IgD-negative memory B cell (primary cell): ENCODE measurements at regions not wholly inside any gene's neighbourhood (a gene's known extent, or its start where the extent isn't known, plus 50 kb on each side); places are given as distances from the start of the nearest gene placed in this dataset.
"Not testable (repeated sequence)": the region's sequence is repeated elsewhere in the genome, so short reads cannot be mapped to it uniquely, and the experiment has no call there.

Experiments
- H3K27ac Mint-ChIP-seq, 3 donors: one replicate each; pipeline ENCODE4 v1.8.0; 2020 to 2022; ENCODE audit warnings: mild to moderate bottlenecking in 3 of 3, mixed read lengths in 3 of 3, moderate library complexity in 1 of 3
- H3K27me3 Mint-ChIP-seq: one replicate; pipeline ENCODE4 v1.8.0; 2021; ENCODE audit warnings: mixed read lengths
- H3K36me3 Mint-ChIP-seq: one replicate; pipeline ENCODE4 v1.8.0; 2020; ENCODE audit warnings: mild to moderate bottlenecking, mixed read lengths
- H3K4me1 Mint-ChIP-seq, 3 donors: one replicate each; pipeline ENCODE4 v1.8.0; 2020 to 2022; ENCODE audit warnings: mixed read lengths in 3 of 3, mild to moderate bottlenecking in 1 of 3
- H3K4me3 Mint-ChIP-seq, 4 donors: one replicate each; pipeline ENCODE4 v1.8.0; 2020 to 2022; ENCODE audit warnings: mild to moderate bottlenecking in 4 of 4, mixed read lengths in 4 of 4, moderate library complexity in 3 of 4
- H3K9me3 Mint-ChIP-seq, 3 donors: one replicate each; pipeline ENCODE4 v1.8.0; 2020 to 2021; ENCODE audit warnings: mixed read lengths in 3 of 3, mild to moderate bottlenecking in 1 of 3

DNA sequence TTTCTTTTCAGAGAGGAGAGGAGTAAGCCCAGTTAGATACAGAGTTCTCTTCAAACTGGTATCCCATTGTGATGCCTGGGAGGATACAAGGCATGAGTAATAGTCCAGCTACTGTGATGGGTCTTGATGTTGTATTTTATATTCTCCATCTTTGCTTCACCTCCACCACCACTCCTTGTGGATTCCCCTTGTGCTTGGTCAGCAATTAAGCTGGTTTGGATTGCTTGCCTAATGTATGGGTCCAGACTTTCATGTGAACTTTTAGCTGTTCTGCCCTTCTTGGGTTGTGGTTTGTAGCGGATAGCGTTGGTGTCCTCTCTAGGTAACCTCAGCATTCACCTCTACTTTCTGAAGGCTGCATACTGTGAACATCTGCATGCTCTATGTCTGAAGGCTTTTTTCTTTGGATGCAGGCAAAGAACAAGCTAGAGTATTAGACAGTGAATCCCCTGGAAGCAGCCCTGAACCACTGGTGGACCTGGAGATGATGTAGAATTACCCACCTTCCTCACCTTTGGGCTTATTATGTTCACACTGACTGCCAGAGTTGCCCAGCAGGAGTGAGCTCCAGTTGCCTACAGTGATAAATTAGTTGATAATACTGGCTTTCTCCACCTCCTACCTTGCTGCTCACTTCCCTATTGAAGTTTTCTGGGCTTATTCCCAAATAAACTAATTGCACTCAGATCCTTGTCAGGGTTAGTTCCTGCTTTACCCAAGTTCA, 126.5 kb upstream of the MTPN start:
- H3K27me3 Mint-ChIP-seq: no peaks in the 10 kb centered on the region
- peaks cover 0 to 1% (median 0%) of the 10 kb centered on the region in 3 donors for H3K4me1 Mint-ChIP-seq
- H3K4me3 Mint-ChIP-seq: no peak overlapping the region
- peaks cover 5% of the 10 kb centered on the region for H3K36me3 Mint-ChIP-seq
- H3K9me3 Mint-ChIP-seq: peaks cover 7 to 10% (median 7%) of the 10 kb centered on the region in 3 donors
- no peak overlapping the region for H3K27ac Mint-ChIP-seq

DNA sequence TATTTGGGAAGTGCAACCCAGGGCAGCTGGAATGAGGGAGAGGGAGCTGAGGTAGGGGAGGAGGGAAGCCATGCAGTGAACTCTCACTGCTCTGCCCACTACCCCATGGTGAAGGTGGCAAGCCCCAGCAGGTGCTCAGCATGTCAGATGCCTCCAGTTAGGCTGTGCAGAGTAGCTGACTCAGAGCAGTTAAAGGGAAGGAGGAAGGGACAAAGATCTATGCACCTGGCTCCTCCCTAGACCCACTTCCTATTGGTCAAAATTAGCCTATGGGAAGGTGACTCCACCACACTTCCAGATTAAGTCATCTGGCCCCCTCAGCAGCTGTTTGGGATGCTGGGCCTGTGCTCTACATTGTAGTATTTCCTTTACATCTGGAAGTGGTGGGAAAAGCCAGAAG, 125.7 kb upstream of the MTPN start:
- peaks cover 1 to 7% (median 5%) of the 10 kb centered on the region in 3 donors for H3K9me3 Mint-ChIP-seq
- no peaks in the 10 kb centered on the region for H3K27me3 Mint-ChIP-seq
- H3K36me3 Mint-ChIP-seq: peaks cover 5% of the 10 kb centered on the region
- H3K27ac Mint-ChIP-seq: no peak overlapping the region
- no peak overlapping the region for H3K4me3 Mint-ChIP-seq
- peaks cover 0 to 1% (median 0%) of the 10 kb centered on the region in 3 donors for H3K4me1 Mint-ChIP-seq

DNA sequence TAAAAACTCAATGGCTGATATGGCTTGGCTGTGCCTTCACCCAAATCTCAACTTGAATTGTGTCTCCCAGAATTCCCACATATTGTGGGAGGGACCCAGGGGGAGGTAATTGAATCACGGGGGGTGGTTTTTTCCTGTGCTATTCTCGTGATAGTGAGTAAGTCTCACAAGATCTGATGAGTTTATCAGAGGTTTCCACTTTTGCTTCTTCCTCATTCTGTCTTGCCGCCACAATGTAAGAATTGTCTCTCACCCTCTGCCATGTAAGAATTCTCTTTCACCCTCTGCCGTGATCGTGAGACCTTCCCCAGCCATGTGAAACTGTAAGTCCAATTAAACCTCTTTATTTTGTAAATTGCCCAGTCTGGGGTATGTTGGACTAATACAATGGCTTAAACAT, 115.6 kb upstream of the MTPN start:
- not testable (repeated sequence) for H3K27me3 Mint-ChIP-seq, H3K4me1 Mint-ChIP-seq, H3K36me3 Mint-ChIP-seq, H3K4me3 Mint-ChIP-seq, H3K27ac Mint-ChIP-seq
- H3K9me3 Mint-ChIP-seq: peaks cover 4 to 10% (median 9%) of the 10 kb centered on the region in 3 donors

DNA sequence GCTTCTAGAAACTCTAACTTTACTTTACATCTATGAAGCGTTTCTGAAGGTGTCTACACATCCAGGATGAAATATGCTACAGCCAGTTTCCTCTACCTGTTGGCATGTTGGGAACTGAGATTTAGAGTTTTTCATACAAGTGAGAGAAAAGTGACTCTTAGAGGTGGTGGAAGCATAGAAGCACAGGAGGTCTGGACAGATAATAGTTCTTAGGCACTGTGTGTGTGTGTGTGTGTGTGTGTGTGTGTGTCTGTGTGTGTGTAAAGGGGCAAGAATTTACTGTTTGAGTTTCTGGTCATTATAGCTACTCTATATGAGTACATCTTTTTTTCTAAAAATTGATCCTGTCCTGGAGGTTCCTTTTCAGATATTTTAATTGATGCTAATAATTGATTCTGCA, 110.7 kb upstream of the MTPN start:
- Mint-ChIP-seq H3K4me1 (peaks cover 0 to 6% (median 0%) of the 10 kb centered on the region in 3 donors), H3K27ac (no peak overlapping the region)

GRCh38 chr7:136086712-136087111, 109.6 kb upstream of the MTPN start:
- Mint-ChIP-seq H3K9me3 (no peaks in the 10 kb centered on the region), H3K4me3 (peak overlapping the region; percentile 25 to 79 (median 70)), H3K27me3 (peaks cover 2% of the 10 kb centered on the region), H3K4me1 (peaks cover 0 to 6% (median 0%) of the 10 kb centered on the region in 3 donors), H3K36me3 (peaks cover 2% of the 10 kb centered on the region), H3K27ac (peak overlapping the region in 2 of 3 donors; percentile 67 to 88)

More for the DNA sequence above, 110.7 kb upstream of the MTPN start:
- Mint-ChIP-seq H3K4me3 (no peak overlapping the region), H3K36me3 (peaks cover 2% of the 10 kb centered on the region), H3K9me3 (peaks cover 0 to 6% (median 2%) of the 10 kb centered on the region in 3 donors), H3K27me3 (peaks cover 2% of the 10 kb centered on the region)

GRCh38 chr7:136079934-136080333, 102.8 kb upstream of the MTPN start:
- H3K27me3 Mint-ChIP-seq: no peaks in the 10 kb centered on the region
- H3K4me3 Mint-ChIP-seq: no peak overlapping the region
- H3K9me3 Mint-ChIP-seq: no peaks in the 10 kb centered on the region
- no peaks in the 10 kb centered on the region for H3K36me3 Mint-ChIP-seq
- no peak overlapping the region for H3K27ac Mint-ChIP-seq
- no peaks in the 10 kb centered on the region for H3K4me1 Mint-ChIP-seq

DNA sequence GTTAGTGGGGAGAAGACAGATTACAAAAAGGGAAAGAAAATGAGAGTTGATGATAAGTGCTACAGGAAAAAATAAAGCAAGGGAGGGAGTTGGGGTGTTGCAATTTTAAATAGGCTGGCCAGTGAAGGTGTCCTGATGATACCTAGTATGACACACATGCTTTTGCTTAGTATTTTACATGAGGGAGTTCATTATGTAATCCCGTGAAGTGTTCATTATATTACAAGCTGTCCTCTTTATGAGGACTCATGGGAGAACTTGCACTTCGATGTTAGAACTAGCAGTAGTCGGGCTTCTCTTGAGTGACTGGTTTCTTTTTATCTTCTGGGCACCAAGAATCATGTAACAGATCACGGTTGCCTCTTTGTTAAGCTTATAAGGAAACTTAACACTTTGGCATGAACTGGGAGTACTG, 102.3 kb upstream of the MTPN start:
- H3K4me1 Mint-ChIP-seq: no peaks in the 10 kb centered on the region
- H3K36me3 Mint-ChIP-seq: no peaks in the 10 kb centered on the region
- no peak overlapping the region for H3K27ac Mint-ChIP-seq
- no peaks in the 10 kb centered on the region for H3K9me3 Mint-ChIP-seq
- no peak overlapping the region for H3K4me3 Mint-ChIP-seq
- H3K27me3 Mint-ChIP-seq: no peaks in the 10 kb centered on the region

- Mint-ChIP-seq H3K27ac (no peak overlapping the region), H3K36me3 (no peaks in the 10 kb centered on the region), H3K9me3 (no peaks in the 10 kb centered on the region), H3K4me3 (no peak overlapping the region), H3K4me1 (no peaks in the 10 kb centered on the region), H3K27me3 (no peaks in the 10 kb centered on the region)
Measured at GRCh38 chr7:136079066-136079465, 101.9 kb upstream of the MTPN start.

- no peaks in the 10 kb centered on the region for H3K27me3 Mint-ChIP-seq
- H3K27ac Mint-ChIP-seq: no peak overlapping the region
- H3K4me3 Mint-ChIP-seq: no peak overlapping the region
- H3K4me1 Mint-ChIP-seq: no peaks in the 10 kb centered on the region
- H3K36me3 Mint-ChIP-seq: no peaks in the 10 kb centered on the region
- no peaks in the 10 kb centered on the region for H3K9me3 Mint-ChIP-seq
Measured at GRCh38 chr7:136078630-136079029, 101.5 kb upstream of the MTPN start.

DNA sequence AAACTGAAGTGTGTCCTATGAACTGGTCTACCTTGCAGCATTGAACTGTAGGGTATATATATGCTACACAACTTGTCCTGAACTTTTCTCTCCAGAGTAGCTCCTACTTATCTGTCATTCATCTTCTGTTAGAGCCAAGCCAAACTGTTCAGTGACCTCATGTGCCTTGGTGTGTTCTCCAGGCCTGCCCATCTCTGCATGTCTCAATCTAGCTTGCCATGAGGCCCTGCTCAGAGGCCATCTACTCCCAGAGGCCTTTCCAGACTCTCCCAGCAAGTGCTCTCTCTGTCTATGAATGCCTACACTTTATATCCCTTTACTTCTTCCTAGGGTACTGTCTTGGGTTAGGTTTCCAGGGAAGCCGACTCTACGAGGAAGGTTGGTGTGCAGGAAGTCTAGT, 99.8 kb upstream of the MTPN start:
- no peak overlapping the region for H3K27ac Mint-ChIP-seq
- no peaks in the 10 kb centered on the region for H3K4me1 Mint-ChIP-seq
- H3K36me3 Mint-ChIP-seq: no peaks in the 10 kb centered on the region

GRCh38 chr7:136074843-136075242, 97.7 kb upstream of the MTPN start:
- H3K9me3 Mint-ChIP-seq: peaks cover 0 to 2% (median 0%) of the 10 kb centered on the region in 3 donors
- H3K4me1 Mint-ChIP-seq: no peaks in the 10 kb centered on the region
- no peak overlapping the region for H3K4me3 Mint-ChIP-seq
- no peak overlapping the region for H3K27ac Mint-ChIP-seq
- H3K27me3 Mint-ChIP-seq: no peaks in the 10 kb centered on the region
- no peaks in the 10 kb centered on the region for H3K36me3 Mint-ChIP-seq

More for the DNA sequence above, 99.8 kb upstream of the MTPN start:
- Mint-ChIP-seq H3K9me3 (no peaks in the 10 kb centered on the region), H3K27me3 (no peaks in the 10 kb centered on the region), H3K4me3 (no peak overlapping the region)

GRCh38 chr7:136072447-136072846, 95.3 kb upstream of the MTPN start:
- Mint-ChIP-seq H3K9me3 (peaks cover 0 to 2% (median 0%) of the 10 kb centered on the region in 3 donors), H3K36me3 (no peaks in the 10 kb centered on the region), H3K4me3 (no peak overlapping the region), H3K27ac (no peak overlapping the region), H3K27me3 (no peaks in the 10 kb centered on the region), H3K4me1 (no peaks in the 10 kb centered on the region)

- Mint-ChIP-seq H3K4me1 (peaks cover 0 to 1% (median 0%) of the 10 kb centered on the region in 3 donors), H3K27ac (peak overlapping the region in 1 of 3 donors; percentile 14), H3K27me3 (no peaks in the 10 kb centered on the region), H3K4me3 (no peak overlapping the region), H3K36me3 (peaks cover 2% of the 10 kb centered on the region), H3K9me3 (peaks cover 0 to 2% (median 0%) of the 10 kb centered on the region in 3 donors)
Measured at GRCh38 chr7:136070736-136071505, 93.8 kb upstream of the MTPN start.

- H3K27ac Mint-ChIP-seq: no peak overlapping the region
- H3K4me3 Mint-ChIP-seq: no peak overlapping the region
- H3K27me3 Mint-ChIP-seq: no peaks in the 10 kb centered on the region
- peaks cover 0 to 1% (median 0%) of the 10 kb centered on the region in 3 donors for H3K4me1 Mint-ChIP-seq
- H3K9me3 Mint-ChIP-seq: peaks cover 0 to 2% (median 0%) of the 10 kb centered on the region in 3 donors
- peaks cover 2% of the 10 kb centered on the region for H3K36me3 Mint-ChIP-seq
Measured at GRCh38 chr7:136069840-136070529, 92.8 kb upstream of the MTPN start.

DNA sequence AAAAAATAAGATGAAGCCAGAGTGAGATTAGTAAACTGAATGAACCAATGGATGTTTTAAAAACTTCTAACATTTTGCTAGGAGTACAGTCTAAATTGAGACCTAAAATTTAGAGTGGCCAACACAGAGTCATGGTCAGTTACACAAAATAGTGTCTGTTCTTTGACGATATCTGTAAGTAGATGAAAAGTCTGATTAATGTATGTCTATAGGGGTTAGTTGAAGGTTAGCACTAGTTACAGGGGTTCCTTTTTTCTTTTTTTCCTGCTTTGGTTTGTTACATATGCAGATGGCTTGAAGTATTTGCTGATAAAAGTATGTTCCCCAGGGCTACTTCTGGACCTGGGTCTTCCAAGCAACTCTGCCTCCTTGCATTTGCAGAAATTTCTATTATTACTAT, 90.1 kb upstream of the MTPN start:
- H3K36me3 Mint-ChIP-seq: peaks cover 2% of the 10 kb centered on the region
- no peak overlapping the region for H3K27ac Mint-ChIP-seq
- H3K9me3 Mint-ChIP-seq: peaks cover 0 to 2% (median 0%) of the 10 kb centered on the region in 3 donors
- no peaks in the 10 kb centered on the region for H3K27me3 Mint-ChIP-seq
- no peak overlapping the region for H3K4me3 Mint-ChIP-seq
- peaks cover 0 to 1% (median 0%) of the 10 kb centered on the region in 3 donors for H3K4me1 Mint-ChIP-seq
